Erythroblast (primary cell): ENCODE measurements at regions not wholly inside any gene's neighbourhood (a gene's known extent, or its start where the extent isn't known, plus 50 kb on each side); places are given as distances from the start of the nearest gene placed in this dataset.

ENCODE experiments used
- GATA1 ChIP-seq: IDR thresholded peaks from 2 replicates; pipeline ENCODE4 v1.6.1; 2011; ENCODE audit warnings: low read depth, mild to moderate bottlenecking, control low read depth, low read length, moderate library complexity
- POLR2A ChIP-seq: IDR thresholded peaks from 2 replicates; pipeline ENCODE4 v1.6.1; 2011; ENCODE audit warnings: mild to moderate bottlenecking, low read length

DNA sequence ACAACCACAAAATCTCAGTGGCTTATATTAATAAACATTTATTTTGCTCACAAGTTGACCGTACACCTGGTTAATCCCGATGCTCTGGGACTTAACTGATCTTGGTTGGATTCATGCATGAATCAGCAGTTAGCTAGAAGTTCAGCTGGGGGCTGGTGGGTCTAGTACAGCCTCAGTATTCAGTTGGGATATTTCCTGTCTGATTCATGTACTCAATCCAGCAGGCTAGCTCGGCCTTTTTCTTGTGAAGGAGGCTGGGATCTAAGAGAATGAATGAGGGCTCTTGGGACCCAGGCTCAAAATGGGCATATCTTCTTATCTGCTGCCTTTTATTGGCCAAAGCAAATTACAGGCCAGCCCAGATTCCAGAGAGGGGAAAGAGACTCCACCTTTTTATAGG, 178.8 kb downstream of the KCTD12 start:
- TF ChIP-seq POLR2A (no peak), GATA1 (no peak)
